ENCODE measurements at regions not wholly inside any gene's neighbourhood (a gene's known extent, or its start where the extent isn't known, plus 50 kb on each side); places are given as distances from the start of the nearest gene placed in this dataset.

GRCh38 chr17:72359274-72359673 is 238.5 kb downstream of the SOX9 start:
- H3K4me3 Mint-ChIP-seq: no peak overlapping the region

DNA sequence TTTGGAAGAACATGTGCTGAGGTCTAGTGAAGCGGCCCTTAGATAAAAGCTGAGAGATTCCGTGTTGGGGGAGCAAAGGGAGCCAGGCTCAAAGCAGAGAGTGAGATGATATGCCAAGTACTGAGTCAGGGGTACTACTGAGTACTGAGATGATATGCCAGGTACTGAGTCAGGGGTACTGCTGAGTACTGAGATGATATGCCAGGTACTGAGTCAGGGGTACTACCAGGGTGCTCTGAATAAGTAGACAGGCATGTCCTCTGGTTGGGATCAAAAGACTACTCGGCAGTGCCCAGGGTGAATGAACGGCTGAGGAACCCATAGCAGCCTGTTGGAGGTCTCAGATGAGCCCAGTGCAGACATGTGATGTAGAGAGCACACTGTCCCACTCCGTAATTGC is 239.0 kb downstream of the SOX9 start:
- Mint-ChIP-seq H3K4me3 (no peak overlapping the region), H3K4me1 (peaks cover 5% of the 10 kb centered on the region), H3K27me3 (peaks cover 12% of the 10 kb centered on the region), H3K9me3 (peaks cover 10% of the 10 kb centered on the region), H3K27ac (no peak overlapping the region), H3K36me3 (ENCODE audit: low read depth) (no peaks in the 10 kb centered on the region)
- ATAC-seq (replicated peaks): peak; percentile 24

More at GRCh38 chr17:72359274-72359673, 238.5 kb downstream of the SOX9 start:
- H3K36me3 Mint-ChIP-seq (ENCODE audit: low read depth): no peaks in the 10 kb centered on the region
- ATAC-seq (replicated peaks): no peak
- H3K27ac Mint-ChIP-seq: no peak overlapping the region
- peaks cover 8% of the 10 kb centered on the region for H3K27me3 Mint-ChIP-seq
- H3K9me3 Mint-ChIP-seq: peaks cover 10% of the 10 kb centered on the region
- H3K4me1 Mint-ChIP-seq: peaks cover 5% of the 10 kb centered on the region

- H3K4me1 Mint-ChIP-seq: peaks cover 5% of the 10 kb centered on the region
- no peak overlapping the region for H3K4me3 Mint-ChIP-seq
- no peak overlapping the region for H3K27ac Mint-ChIP-seq
- peaks cover 14% of the 10 kb centered on the region for H3K27me3 Mint-ChIP-seq
- ATAC-seq (replicated peaks): no peak
- no peaks in the 10 kb centered on the region for H3K36me3 Mint-ChIP-seq (ENCODE audit: low read depth)
- peaks cover 10% of the 10 kb centered on the region for H3K9me3 Mint-ChIP-seq
Observed at GRCh38 chr17:72360386-72360940, 239.6 kb downstream of the SOX9 start.

DNA sequence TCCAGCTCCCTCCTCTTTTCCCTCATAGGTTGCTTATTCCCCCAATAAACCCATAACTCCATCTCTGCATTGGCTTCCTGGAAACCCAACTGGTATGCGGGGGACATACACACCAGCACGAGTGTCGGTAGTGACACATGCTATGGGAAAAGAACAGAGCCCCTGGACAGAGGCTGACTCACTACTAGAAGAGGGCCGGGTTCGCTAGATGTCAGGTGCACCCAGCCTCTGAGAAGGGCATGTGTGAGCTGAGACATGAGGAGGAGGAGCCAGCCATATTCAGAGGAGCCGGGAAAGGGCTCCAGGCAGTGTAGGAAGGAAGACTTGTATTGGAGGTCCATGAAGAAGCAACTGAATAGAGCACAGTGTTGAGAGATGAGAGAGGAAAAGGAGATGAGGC is 241.1 kb downstream of the SOX9 start:
- no peak overlapping the region for H3K27ac Mint-ChIP-seq
- no peak for ATAC-seq (replicated peaks)
- peaks cover 4% of the 10 kb centered on the region for H3K9me3 Mint-ChIP-seq
- H3K27me3 Mint-ChIP-seq: peaks cover 14% of the 10 kb centered on the region
- no peak overlapping the region for H3K4me3 Mint-ChIP-seq
- no peaks in the 10 kb centered on the region for H3K36me3 Mint-ChIP-seq (ENCODE audit: low read depth)
- peaks cover 5% of the 10 kb centered on the region for H3K4me1 Mint-ChIP-seq

- peaks cover 14% of the 10 kb centered on the region for H3K27me3 Mint-ChIP-seq
- no peaks in the 10 kb centered on the region for H3K36me3 Mint-ChIP-seq (ENCODE audit: low read depth)
- ATAC-seq (replicated peaks): no peak
- H3K27ac Mint-ChIP-seq: no peak overlapping the region
- peaks cover 4% of the 10 kb centered on the region for H3K9me3 Mint-ChIP-seq
- H3K4me3 Mint-ChIP-seq: no peak overlapping the region
- H3K4me1 Mint-ChIP-seq: peaks cover 5% of the 10 kb centered on the region
Observed at GRCh38 chr17:72362376-72363088, 241.7 kb downstream of the SOX9 start.

- H3K27ac Mint-ChIP-seq: no peak overlapping the region
- H3K27me3 Mint-ChIP-seq: peaks cover 14% of the 10 kb centered on the region
- H3K36me3 Mint-ChIP-seq (ENCODE audit: low read depth): no peaks in the 10 kb centered on the region
- H3K4me1 Mint-ChIP-seq: peaks cover 5% of the 10 kb centered on the region
- peaks cover 4% of the 10 kb centered on the region for H3K9me3 Mint-ChIP-seq
- H3K4me3 Mint-ChIP-seq: no peak overlapping the region
- no peak for ATAC-seq (replicated peaks)
Observed at GRCh38 chr17:72363089-72363610, 242.3 kb downstream of the SOX9 start.

- ATAC-seq (replicated peaks): no peak
- H3K4me1 Mint-ChIP-seq: peaks cover 5% of the 10 kb centered on the region
Observed at GRCh38 chr17:72365857-72366414, 245.1 kb downstream of the SOX9 start.

DNA sequence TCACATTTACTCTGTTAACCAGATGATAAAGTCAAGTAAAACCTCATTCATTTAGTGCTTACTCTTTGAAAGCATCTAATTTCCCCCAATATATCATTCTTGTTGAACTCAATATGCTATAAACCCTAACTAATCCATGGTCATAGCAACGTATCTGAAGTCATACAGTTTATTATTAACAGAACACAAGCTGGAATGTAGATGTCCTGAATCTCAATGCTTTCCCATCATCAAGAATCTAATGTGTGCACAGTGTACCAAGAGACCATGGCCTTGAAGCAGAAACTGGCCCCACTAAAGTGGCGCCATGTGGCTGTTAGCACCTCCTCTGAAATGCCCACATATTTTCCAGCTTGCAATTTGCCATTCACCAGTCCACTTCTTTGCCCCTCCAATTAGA is 245.8 kb downstream of the SOX9 start:
- no peak overlapping the region for H3K4me3 Mint-ChIP-seq
- no peak overlapping the region for H3K27ac Mint-ChIP-seq
- no peak for ATAC-seq (replicated peaks)
- no peaks in the 10 kb centered on the region for H3K36me3 Mint-ChIP-seq (ENCODE audit: low read depth)
- H3K9me3 Mint-ChIP-seq: peaks cover 4% of the 10 kb centered on the region
- peaks cover 5% of the 10 kb centered on the region for H3K4me1 Mint-ChIP-seq
- H3K27me3 Mint-ChIP-seq: peaks cover 11% of the 10 kb centered on the region

More at GRCh38 chr17:72365857-72366414, 245.1 kb downstream of the SOX9 start:
- Mint-ChIP-seq H3K27me3 (peaks cover 11% of the 10 kb centered on the region), H3K27ac (no peak overlapping the region), H3K9me3 (peaks cover 4% of the 10 kb centered on the region), H3K4me3 (no peak overlapping the region), H3K36me3 (ENCODE audit: low read depth) (no peaks in the 10 kb centered on the region)

- H3K4me3 Mint-ChIP-seq: no peak overlapping the region
- no peak overlapping the region for H3K27ac Mint-ChIP-seq
- H3K4me1 Mint-ChIP-seq: no peaks in the 10 kb centered on the region
- H3K36me3 Mint-ChIP-seq (ENCODE audit: low read depth): no peaks in the 10 kb centered on the region
- ATAC-seq (replicated peaks): no peak
- H3K9me3 Mint-ChIP-seq: no peaks in the 10 kb centered on the region
- peaks cover 6% of the 10 kb centered on the region for H3K27me3 Mint-ChIP-seq
Observed at GRCh38 chr17:72368191-72368590, 247.4 kb downstream of the SOX9 start.

DNA sequence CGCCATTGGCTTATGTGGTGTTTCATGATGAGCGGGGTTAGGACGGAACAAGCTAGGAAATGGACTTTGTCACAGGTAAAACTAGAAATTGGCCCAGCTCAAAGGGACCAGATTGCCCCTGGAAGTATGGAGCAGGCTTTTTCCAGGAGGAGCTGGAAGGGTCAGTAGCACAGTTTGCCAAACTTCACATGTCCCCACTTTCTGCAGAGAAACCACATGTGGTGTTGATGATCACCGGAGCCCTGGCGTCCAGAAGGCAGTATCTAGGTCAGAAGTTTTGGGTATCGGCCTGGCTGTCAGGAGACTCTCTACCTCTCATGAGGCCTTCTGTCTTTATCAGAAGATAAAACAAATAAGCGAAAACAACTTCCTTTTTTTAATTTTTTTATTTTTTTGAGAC is 248.5 kb downstream of the SOX9 start:
- Mint-ChIP-seq H3K4me1 (no peaks in the 10 kb centered on the region), H3K4me3 (no peak overlapping the region), H3K27ac (no peak overlapping the region), H3K36me3 (ENCODE audit: low read depth) (no peaks in the 10 kb centered on the region), H3K9me3 (no peaks in the 10 kb centered on the region), H3K27me3 (peaks cover 6% of the 10 kb centered on the region)
- no peak for ATAC-seq (replicated peaks)

DNA sequence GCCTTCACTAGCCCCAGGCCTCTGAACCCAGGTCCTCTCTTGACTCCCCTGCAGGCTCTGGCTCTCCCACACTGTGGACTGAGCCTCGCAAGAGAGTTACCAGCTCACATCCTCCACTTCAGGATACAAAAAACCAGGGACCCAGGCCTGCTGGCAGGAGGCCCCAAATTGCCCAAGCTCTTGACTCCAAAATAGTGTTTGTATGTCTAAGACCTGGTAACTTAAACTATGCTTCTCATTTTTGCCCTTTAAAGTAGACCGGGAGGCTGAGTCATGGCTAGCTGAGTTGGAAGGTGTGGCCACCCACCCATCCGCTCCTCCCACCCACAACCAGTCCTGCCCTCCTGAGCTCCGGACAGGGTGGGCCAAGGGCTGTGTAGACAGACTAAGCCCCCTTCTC is 250.0 kb downstream of the SOX9 start:
- ATAC-seq (replicated peaks): no peak
- Mint-ChIP-seq H3K36me3 (ENCODE audit: low read depth) (no peaks in the 10 kb centered on the region), H3K27me3 (no peaks in the 10 kb centered on the region), H3K4me1 (no peaks in the 10 kb centered on the region), H3K9me3 (no peaks in the 10 kb centered on the region), H3K27ac (no peak overlapping the region), H3K4me3 (no peak overlapping the region)

DNA sequence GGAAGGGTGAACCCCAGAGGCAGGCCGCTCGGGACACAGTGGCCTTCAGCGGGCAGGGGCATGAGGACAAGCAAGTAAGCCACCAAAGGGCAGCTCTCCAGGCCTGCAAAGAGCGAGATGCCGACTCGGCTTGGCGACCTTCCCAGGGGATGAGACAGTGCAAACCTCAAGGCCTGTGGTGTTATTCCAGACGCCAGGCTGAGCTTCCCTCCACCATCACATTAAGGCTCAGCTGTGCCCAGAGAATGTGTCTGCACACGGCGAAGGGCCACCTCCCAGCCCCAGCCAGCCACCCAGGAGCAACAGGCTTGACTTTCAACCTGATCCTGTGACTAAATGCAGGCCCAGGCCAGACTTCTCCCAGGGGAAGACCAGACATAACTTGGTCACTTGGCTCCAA is 251.4 kb downstream of the SOX9 start:
- no peak for ATAC-seq (replicated peaks)
- no peaks in the 10 kb centered on the region for H3K27me3 Mint-ChIP-seq

GRCh38 chr17:72373910-72374741 is 253.3 kb downstream of the SOX9 start:
- H3K4me1 Mint-ChIP-seq: no peaks in the 10 kb centered on the region
- no peak for ATAC-seq (replicated peaks)
- no peaks in the 10 kb centered on the region for H3K36me3 Mint-ChIP-seq (ENCODE audit: low read depth)
- no peak overlapping the region for H3K4me3 Mint-ChIP-seq
- no peaks in the 10 kb centered on the region for H3K27me3 Mint-ChIP-seq
- no peak overlapping the region for H3K27ac Mint-ChIP-seq
- no peaks in the 10 kb centered on the region for H3K9me3 Mint-ChIP-seq

More for the DNA sequence above, 251.4 kb downstream of the SOX9 start:
- no peaks in the 10 kb centered on the region for H3K36me3 Mint-ChIP-seq (ENCODE audit: low read depth)
- no peaks in the 10 kb centered on the region for H3K9me3 Mint-ChIP-seq
- no peak overlapping the region for H3K27ac Mint-ChIP-seq
- no peak overlapping the region for H3K4me3 Mint-ChIP-seq
- H3K4me1 Mint-ChIP-seq: no peaks in the 10 kb centered on the region

DNA sequence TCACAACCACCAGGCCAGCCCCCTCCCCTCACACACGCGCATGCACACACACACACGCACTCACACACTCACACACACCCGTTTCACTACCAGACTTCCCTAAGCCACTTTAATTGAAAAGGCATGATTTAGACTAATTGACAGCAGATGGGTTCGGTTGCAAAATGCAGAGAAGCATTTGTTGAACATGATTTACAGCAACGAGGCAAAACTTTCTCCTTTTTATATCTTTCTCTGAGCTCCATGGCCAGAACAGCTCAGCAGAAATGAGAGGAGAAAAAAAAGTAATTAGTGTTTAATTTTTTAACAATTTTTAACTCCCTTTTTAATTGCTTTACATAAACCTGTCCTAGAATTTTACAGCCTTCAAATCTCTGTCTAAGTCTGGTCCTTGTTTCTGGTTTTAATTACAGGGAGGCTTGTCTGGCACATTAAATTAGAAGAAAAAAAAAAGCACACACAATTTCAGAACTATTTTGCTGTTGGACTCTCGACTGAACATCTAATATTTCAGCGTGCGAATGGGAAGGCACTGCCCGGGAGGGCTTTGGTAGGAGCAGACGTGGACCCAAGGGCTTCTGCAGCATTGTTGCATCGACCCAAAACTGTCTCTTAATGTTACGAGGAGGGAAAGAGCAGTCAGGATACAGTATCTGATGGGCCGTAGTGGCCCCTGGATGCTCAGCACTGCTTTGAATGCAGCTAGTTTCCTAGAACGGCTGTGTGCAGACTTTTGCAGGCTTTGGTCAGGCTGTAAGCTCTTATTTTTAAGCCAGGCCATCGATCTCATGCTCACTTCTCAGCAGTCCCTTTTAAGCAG is 255.9 kb downstream of the SOX9 start:
- Mint-ChIP-seq H3K4me1 (no peaks in the 10 kb centered on the region), H3K9me3 (no peaks in the 10 kb centered on the region), H3K27ac (no peak overlapping the region), H3K27me3 (peaks cover under 1% of the 10 kb centered on the region), H3K36me3 (ENCODE audit: low read depth) (no peaks in the 10 kb centered on the region), H3K4me3 (no peak overlapping the region)
- ATAC-seq (replicated peaks): no peak

Data from activated T-helper 17 cell treated with anti-CD3 and anti-CD28 coated beads, Interleukin-2, amount 50 U/mL, for 72 hours (primary cell).